GM23338 (cell line): ENCODE measurements at regions not wholly inside any gene's neighbourhood (a gene's known extent, or its start where the extent isn't known, plus 50 kb on each side); places are given as distances from the start of the nearest gene placed in this dataset.

ENCODE experiments used
- ATAC-seq: fragments of 200-7000 bp; cut with Tn5 transposase; 3 replicates; pipeline ENCODE4 v1.9.1; 2020
- DNase-seq: peaks from one replicate; pipeline ENCODE4 v3.0.0-alpha.2; 2015; ENCODE audit warnings: low spot score
- H2AFZ ChIP-seq: fragments of 200-600 bp; sonication (generic); 2 replicates; pipeline ENCODE4 v1.8.0; 2016; ENCODE audit warnings: antibody characterized with exemption, mild to moderate bottlenecking, moderate library complexity
- H3F3A ChIP-seq: fragments of 200-600 bp; sonication (generic); replicated peaks from 2 replicates; pipeline ENCODE4 v1.8.0; 2017; ENCODE audit warnings: antibody characterized with exemption, mixed run types, low read depth
- H3K27ac ChIP-seq: fragments of 200-600 bp; sonication (generic); 2 replicates; pipeline ENCODE4 v1.6.1; 2016; ENCODE audit warnings: low read depth
- H3K27me3 ChIP-seq: fragments of 200-600 bp; sonication (generic); 2 replicates; pipeline ENCODE4 v1.8.0; 2016; ENCODE audit warnings: mild to moderate bottlenecking, mixed run types, moderate library complexity; ENCODE audit not compliant: insufficient read depth
- H3K36me3 ChIP-seq: fragments of 200-600 bp; sonication (generic); 2 replicates; pipeline ENCODE4 v1.8.0; 2016; ENCODE audit warnings: mild to moderate bottlenecking; ENCODE audit not compliant: insufficient read depth
- H3K4me1 ChIP-seq: fragments of 200-600 bp; sonication (generic); 2 replicates; pipeline ENCODE4 v1.8.0; 2016; ENCODE audit warnings: mild to moderate bottlenecking, moderate library complexity; ENCODE audit not compliant: insufficient read depth
- H3K4me2 ChIP-seq: fragments of 200-600 bp; sonication (generic); 2 replicates; pipeline ENCODE4 v1.7.1; 2017; ENCODE audit warnings: mixed run types
- H3K4me3 ChIP-seq: fragments of 200-600 bp; sonication (generic); 2 replicates; pipeline ENCODE4 v1.6.1; 2016; ENCODE audit warnings: mixed run types
- H3K79me2 ChIP-seq: fragments of 200-600 bp; sonication (generic); replicated peaks from 2 replicates; pipeline ENCODE4 v1.8.0; 2017; ENCODE audit warnings: mild to moderate bottlenecking; ENCODE audit not compliant: insufficient read depth
- H3K9me2 ChIP-seq: fragments of 200-600 bp; sonication (generic); 2 replicates; pipeline ENCODE4 v1.8.0; 2017; ENCODE audit not compliant: insufficient read depth
- H4K20me1 ChIP-seq: fragments of 200-600 bp; sonication (generic); replicated peaks from 2 replicates; pipeline ENCODE4 v1.8.0; 2017; ENCODE audit warnings: mild to moderate bottlenecking; ENCODE audit not compliant: insufficient read depth
- H3K27ac Mint-ChIP-seq: 2 replicates; pipeline ENCODE4 v1.8.0; 2020; ENCODE audit warnings: inconsistent platforms, mild to moderate bottlenecking, moderate library complexity, mixed read lengths
- H3K27me3 Mint-ChIP-seq: 3 replicates; pipeline ENCODE4 v1.8.0; 2022; ENCODE audit warnings: low read depth, mild to moderate bottlenecking, moderate library complexity, mixed read lengths, inconsistent platforms; ENCODE audit not compliant: insufficient read depth, poor library complexity
- H3K36me3 Mint-ChIP-seq: 3 replicates; pipeline ENCODE4 v1.8.0; 2021; ENCODE audit warnings: low read depth, mild to moderate bottlenecking, inconsistent platforms, moderate library complexity, mixed read lengths
- H3K4me1 Mint-ChIP-seq: 3 replicates; pipeline ENCODE4 v1.8.0; 2020; ENCODE audit warnings: mild to moderate bottlenecking, inconsistent platforms, mixed read lengths
- H3K4me3 Mint-ChIP-seq: 3 replicates; pipeline ENCODE4 v1.8.0; 2021; ENCODE audit warnings: moderate library complexity, mild to moderate bottlenecking, inconsistent platforms, mixed read lengths
- H3K9me3 Mint-ChIP-seq: 3 replicates; pipeline ENCODE4 v1.8.0; 2020; ENCODE audit warnings: moderate library complexity, mild to moderate bottlenecking, inconsistent platforms, mixed read lengths
- CREB1 ChIP-seq: fragments of 250-450 bp; sonication (Bioruptor Pico); IDR thresholded peaks from 2 replicates; pipeline ENCODE4 v1.5.0; 2020; ENCODE audit warnings: low read depth, mild to moderate bottlenecking, moderate library complexity
- CTCF ChIP-seq, 2 experiments: fragments of 200-600 bp in 1 of 2; sonication (generic) in 1 of 2; conservative IDR thresholded peaks; 2 replicates each; pipeline versions ENCODE4 v1.5.1 to v1.6.1; 2016 to 2017; ENCODE audit warnings: antibody characterized with exemption in 2 of 2, low read depth in 2 of 2, mild to moderate bottlenecking in 2 of 2, moderate library complexity in 1 of 2
- ETS1 ChIP-seq: IDR thresholded peaks from 2 replicates; pipeline ENCODE4 v1.6.1; 2016; ENCODE audit warnings: antibody characterized with exemption
- EZH2 ChIP-seq: fragments of 200-600 bp; sonication (generic); IDR thresholded peaks from one replicate; pipeline ENCODE4 v1.8.0; 2017; ENCODE audit warnings: antibody characterized with exemption, mild to moderate bottlenecking, low read depth; ENCODE audit not compliant: unreplicated experiment
- JUNB ChIP-seq: IDR thresholded peaks from one replicate; pipeline ENCODE4 v1.6.1; 2016; ENCODE audit warnings: antibody characterized with exemption; ENCODE audit not compliant: unreplicated experiment
- NANOG ChIP-seq: IDR thresholded peaks from 2 replicates; pipeline ENCODE4 v1.6.1; 2016; ENCODE audit warnings: antibody characterized with exemption, borderline replicate concordance
- POLR2AphosphoS5 ChIP-seq: IDR thresholded peaks from 2 replicates; pipeline ENCODE4 v1.6.1; 2016; ENCODE audit warnings: antibody characterized with exemption, low read depth
- REST ChIP-seq: IDR thresholded peaks from one replicate; pipeline ENCODE4 v1.6.1; 2018; ENCODE audit warnings: antibody characterized with exemption; ENCODE audit not compliant: unreplicated experiment
- STAT1 ChIP-seq: IDR thresholded peaks from one replicate; pipeline ENCODE4 v1.6.1; 2016; ENCODE audit warnings: antibody characterized with exemption; ENCODE audit not compliant: unreplicated experiment
- ZNF114 ChIP-seq: fragments of 250-450 bp; sonication (Bioruptor Pico); IDR thresholded peaks from 2 replicates; pipeline ENCODE4 v1.5.0; 2020; ENCODE audit warnings: mild to moderate bottlenecking, moderate library complexity
- ZNF331 ChIP-seq: fragments of 250-450 bp; sonication (Bioruptor Pico); IDR thresholded peaks from 2 replicates; pipeline ENCODE4 v1.5.0; 2020; ENCODE audit warnings: low read depth, mild to moderate bottlenecking, moderate library complexity
- ZNF462 ChIP-seq: fragments of 250-450 bp; sonication (Bioruptor Pico); IDR thresholded peaks from 2 replicates; pipeline ENCODE4 v1.5.0; 2020; ENCODE audit warnings: mild to moderate bottlenecking, moderate library complexity

GRCh38 chr13:110824702-110825300, 90.1 kb downstream of the ANKRD10 start (continued):
- no peak for TF ChIP-seq NANOG
- no peak for TF ChIP-seq CREB1
- no peak for TF ChIP-seq EZH2

GRCh38 chr13:110825516-110825915, 89.4 kb downstream of the ANKRD10 start:
- H3K36me3 Mint-ChIP-seq = no peaks in the 10 kb centered on the region; the same call in 2 of the 3 replicates

More at GRCh38 chr13:110825516-110825915, 89.4 kb downstream of the ANKRD10 start:
- H3K9me3 Mint-ChIP-seq = peaks cover 2% of the 10 kb centered on the region; the same call in 2 of the 3 replicates
- no peaks in the 10 kb centered on the region for H3K27me3 ChIP-seq
- H3K4me2 ChIP-seq = no peak overlapping the region
- no peak for ATAC-seq
- H3K27me3 Mint-ChIP-seq = peaks cover 7% of the 10 kb centered on the region
- H4K20me1 ChIP-seq = no peaks in the 10 kb centered on the region
- no peaks in the 10 kb centered on the region for H3F3A ChIP-seq
- DNase-seq = no peak
- no peaks in the 10 kb centered on the region for H3K4me1 ChIP-seq
- H2AFZ ChIP-seq = no peak overlapping the region
- peaks cover 16% of the 10 kb centered on the region; the same call in 1 of the 2 replicates for H3K9me2 ChIP-seq
- TF ChIP-seq POLR2AphosphoS5 (no peak), ZNF462 (CRISPR knock-in tag) (no peak), REST (no peak), JUNB (no peak), NANOG (no peak), CREB1 (no peak), ZNF331 (no peak), ETS1 (no peak), EZH2 (no peak), ZNF114 (CRISPR knock-in tag) (no peak), STAT1 (no peak), CTCF (conservative IDR thresholded peaks at IDR 0.05; ENCODE audit: low read depth in 2 of 2) (no peak)
- no peak overlapping the region for H3K4me3 Mint-ChIP-seq
- H3K27ac ChIP-seq = no peak overlapping the region
- H3K4me1 Mint-ChIP-seq = no peaks in the 10 kb centered on the region
- H3K4me3 ChIP-seq = no peak overlapping the region
- no peaks in the 10 kb centered on the region; the same call in 1 of the 2 replicates for H3K36me3 ChIP-seq
- no peak overlapping the region for H3K27ac Mint-ChIP-seq
- no peaks in the 10 kb centered on the region for H3K79me2 ChIP-seq
